ENCODE measurements at regions not wholly inside any gene's neighbourhood (a gene's known extent, or its start where the extent isn't known, plus 50 kb on each side); places are given as distances from the start of the nearest gene placed in this dataset.

DNA sequence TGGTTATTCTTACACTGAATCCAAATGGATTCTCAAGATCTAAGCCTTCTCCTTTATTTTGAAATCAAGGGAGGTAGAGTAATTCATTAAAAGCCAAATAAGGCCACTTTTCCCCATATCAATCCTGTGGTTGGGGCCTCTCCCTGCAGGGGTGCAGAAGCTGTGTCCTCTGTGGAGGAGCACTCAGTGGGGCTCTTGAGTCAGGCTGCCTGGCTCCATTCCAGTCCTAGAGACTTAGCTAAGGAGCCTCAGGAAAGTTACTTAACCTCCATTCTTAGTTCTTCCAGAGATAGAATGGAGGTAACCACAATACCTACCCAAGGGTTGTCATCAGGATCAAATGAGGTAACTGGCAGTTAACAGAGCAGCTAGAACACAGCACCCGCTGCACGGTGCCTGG lies 564.3 kb downstream of the CMPK2 start:
- DNase-seq = no peak

DNA sequence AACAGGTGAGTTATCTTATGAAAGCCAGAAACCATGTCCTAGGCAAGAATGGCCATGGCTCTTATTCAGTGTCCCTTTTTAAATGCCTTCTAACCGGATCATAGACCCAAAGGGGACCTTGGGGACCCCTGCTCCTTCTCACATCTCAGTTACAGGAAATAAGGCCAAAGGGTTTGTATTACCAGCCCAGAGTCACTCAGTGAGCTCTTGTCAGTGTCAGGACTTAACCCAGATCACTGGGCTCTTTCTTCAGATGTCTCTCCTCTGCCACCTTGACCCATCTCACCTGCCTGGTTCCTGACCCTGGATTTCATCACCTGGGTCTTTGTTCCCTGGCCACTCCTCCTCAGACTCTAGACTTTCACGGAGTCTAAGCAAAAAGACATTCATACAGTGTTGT lies 556.7 kb downstream of the CMPK2 start:
- DNase-seq = no peak

DNA sequence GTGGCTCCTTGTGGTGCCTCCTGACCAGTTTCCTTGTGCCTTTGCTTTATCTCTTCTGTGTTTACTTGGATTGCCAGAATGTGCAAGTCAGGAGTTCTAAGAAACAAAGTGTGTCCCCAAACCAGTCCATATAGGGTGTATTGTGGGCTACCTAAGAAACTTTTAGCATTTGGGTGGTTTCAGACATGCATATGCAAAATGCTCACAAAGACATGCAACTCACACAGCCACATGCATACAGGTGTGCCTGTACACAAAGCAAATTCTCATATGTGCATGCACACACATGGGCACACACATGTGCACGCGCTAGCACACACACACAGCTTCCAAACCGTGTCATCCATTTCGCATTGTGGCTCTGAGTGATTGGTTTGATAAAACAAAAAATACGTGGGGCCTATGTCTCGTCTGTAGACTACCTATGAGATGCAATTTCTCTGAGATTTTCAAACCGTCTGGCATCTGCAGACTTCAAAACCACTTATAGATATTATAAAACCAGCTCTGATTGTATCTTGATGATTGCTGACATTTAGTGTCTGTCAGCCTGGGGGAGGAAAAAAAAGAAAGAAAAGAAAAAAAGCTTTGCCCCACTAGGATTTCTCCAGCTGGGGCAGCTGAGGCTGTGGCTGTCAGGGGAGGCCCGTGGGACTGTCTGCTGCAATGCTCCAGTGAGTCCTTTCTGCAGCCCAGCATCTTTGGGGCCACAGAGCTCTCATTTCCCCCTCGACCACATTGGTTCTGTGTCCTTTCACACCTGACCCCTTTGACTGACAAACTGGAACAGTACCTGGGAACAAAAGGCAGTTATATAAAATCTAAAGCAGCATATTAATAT lies 556.1 kb downstream of the CMPK2 start:
- no peak for DNase-seq

DNA sequence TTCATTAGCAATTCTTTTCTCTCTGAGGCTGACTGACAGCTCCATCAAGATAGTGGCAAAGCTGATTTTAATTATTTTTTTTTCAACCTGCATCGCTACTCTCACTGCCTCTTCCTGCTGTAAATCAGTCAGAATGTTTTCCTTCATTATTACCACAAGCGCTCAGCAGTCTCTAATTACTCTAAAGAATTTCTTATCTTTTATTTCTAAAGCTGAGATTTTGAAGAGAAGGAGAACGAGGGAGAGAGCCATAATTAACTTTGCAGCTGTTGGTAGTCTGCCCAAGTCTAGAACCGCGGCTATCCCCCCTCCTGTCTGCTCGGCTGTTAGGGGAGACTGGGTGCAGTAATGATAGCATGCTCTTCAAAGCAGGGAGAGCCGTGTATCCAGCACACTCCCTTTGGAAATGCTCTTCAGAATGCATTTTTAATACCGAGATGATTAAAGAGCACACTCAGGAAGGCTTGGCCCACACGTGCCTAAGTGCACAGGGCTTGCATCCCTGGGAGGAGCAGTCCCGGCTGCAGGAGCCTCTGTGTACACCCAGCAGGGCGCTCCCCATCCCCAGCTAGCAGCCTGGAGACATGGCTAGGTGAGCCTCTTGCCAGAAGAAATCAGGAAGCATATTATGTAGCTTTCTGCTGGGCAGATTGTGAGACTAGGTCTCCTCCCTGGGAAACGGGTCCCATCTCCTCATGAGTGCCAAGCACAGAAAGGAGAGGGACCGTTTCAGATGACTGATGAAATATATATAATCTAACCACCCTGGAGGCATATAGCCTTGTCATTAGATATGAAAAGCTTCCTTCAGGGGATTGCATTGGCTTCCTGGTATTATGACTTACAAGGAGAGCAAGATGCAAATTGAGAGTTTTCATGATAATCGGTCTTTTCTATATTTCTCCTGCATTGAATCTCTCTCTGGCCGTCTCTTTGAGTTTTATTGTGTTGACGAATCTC lies 555.2 kb downstream of the CMPK2 start:
- no peak for DNase-seq

DNA sequence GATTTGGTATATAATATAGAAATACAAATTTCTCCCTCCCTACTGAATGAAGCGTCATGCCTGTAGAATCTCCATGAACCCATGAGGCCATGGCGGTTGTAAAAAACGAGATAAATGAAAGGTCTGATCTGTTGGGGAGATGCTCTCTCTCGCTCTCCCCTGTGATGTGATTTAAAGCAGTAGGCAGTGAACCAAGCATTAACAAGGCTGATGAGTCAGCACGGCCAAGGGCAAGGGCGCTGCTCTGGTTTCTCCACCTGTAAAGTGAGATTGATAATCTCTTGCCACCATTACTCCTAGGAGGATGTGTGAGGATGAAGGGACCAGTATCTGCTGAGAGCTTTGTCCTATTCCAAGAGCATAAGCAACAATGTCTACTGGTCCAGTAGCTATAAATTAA lies 553.3 kb downstream of the CMPK2 start:
- DNase-seq = no peak

DNA sequence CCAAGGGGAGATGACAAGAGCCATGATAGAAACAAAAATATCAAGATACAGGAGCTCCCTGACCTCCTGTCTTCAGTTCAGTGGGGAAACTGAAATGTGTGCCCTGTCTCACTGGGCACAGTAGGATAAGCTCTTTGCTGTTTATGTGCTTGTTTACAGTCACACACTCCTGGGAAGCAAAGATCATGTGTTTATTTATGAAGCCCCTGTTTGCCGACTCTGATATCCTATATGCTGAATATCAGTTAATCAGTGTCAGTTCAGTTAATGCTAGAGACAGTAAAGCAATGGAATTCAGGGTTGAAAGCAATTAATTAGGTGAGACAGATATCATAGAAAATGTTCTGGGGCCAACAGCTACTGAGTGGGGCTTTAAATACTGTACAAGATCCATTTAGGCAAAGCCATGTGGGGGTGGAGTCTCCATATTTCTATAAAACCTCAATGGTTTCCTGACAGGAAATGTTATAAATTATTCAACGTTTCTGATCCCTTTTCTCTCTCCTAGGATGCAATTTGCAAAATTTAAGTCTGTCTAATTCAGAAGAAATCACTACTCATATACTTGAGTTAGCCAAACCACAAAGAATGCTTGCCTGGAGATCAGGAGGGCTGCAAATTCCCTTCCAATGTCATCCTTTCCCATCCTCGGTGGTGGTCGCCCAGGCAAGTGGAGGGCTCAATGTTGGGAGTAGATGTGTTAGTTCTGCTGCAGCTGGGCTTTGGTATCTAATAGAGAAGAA lies 551.3 kb downstream of the CMPK2 start:
- DNase-seq = no peak

DNA sequence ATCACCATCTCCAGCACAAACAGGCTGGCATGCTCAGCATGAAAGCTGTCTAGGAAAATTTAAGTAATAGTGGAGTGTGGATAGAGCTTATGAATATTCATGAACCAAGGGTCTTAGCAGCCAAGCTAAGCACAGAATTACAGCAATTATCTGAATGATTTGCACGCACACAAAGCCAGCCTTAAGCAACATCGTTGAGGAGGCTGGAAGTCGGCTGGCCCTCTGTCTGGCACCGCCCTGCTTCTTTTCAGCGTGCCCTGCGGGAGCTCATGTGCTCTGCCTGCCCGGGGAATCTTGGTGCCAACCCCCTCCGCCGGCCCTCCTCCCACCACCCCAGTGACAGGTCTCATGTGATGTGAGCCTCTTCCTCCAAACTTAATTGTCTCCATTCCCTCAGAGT lies 540.1 kb downstream of the CMPK2 start:
- DNase-seq = no peak

DNA sequence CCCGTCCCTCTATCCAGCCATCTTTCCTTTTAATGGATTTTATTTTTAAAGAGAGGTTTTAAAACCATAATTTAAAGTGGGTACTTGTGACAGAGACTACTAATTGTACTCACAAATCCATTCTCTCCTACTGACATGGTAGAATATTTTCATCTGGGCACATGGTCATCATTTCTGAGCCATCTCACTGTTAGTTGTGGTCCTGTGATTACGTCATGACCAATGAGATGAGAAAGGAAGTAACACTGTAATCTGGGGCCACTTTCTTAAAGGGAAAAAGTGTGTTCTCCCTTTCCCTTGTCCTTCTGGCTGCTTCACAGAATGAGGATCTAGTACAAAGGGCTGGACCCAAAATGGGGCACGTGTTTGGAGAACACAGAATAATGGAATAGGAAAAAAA lies 538.7 kb downstream of the CMPK2 start:
- no peak for DNase-seq

DNA sequence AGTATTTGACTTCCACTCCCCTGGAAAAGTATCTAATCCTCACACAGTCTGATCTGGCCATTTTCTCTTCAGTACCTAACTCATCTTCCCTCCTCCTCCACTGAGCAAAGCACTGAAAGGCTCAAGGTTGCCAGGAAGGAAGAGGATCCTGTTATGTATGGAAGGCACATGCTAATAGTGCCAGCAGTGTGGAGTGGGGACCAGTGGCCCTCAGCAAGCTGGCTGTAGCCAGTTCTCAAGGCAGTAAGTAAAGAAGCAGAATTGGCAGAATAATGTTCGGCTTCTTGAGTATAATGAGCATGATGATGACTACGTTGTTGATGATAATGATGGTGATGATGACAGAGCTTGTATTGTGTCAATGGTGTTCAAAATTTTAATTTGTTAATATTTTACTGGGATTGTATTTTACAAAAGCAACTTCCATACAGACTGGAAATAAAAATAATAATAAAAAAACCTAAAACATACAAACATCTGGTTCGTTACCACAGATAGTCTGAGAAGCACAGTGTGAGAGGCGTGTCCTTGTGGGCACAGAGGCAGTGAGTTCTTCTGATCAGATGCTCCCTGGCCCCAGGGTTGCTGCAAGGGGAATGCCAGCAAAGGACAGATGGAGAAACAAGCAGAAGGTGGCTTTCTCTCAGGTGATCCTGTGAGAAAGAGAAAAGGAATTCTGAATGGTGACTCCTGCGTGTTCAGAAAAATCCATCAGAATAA lies 528.8 kb downstream of the CMPK2 start:
- no peak for DNase-seq

DNA sequence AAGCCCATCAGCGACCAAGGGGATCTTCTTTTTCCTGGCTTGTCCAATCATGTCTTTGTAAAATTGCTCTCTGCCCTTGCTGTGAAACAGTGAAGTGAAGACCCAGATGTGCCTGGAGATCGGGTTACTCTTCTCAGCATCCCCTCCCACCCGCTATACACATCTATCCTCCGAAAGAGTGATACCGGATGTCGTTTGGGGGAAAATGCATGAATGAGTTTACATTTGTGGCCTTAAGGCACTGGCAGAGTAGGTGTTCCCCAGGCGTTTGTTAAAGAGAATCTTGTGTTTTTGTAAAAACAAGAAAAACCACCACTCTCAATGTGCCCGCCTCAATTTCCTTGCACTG lies 528.3 kb downstream of the CMPK2 start:
- DNase-seq = no peak

DNA sequence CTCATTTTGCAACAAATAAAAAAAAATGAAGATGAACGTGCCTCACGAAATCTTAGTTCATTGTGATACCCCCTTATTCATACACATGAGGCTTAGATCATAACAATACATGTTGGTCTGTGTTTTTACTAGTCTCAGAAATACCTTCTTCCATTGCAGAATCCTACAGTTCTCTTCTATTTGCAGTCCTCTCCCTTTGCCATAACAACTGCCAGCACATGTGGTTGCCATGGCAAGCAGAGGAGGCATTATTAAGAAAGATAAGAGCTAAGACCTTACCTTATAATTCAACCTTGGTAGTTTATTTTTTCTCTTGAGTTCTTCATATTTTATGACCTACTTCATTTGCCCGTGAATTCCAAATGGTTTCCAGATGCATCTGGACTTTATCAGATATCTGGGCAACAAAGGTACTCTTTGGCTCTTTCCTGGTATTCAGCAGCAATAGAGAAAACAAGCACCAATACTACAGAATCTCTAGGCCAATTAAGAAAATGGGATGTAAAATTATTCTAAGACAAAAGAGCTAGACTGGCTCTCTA lies 524.0 kb downstream of the CMPK2 start:
- DNase-seq = no peak

DNA sequence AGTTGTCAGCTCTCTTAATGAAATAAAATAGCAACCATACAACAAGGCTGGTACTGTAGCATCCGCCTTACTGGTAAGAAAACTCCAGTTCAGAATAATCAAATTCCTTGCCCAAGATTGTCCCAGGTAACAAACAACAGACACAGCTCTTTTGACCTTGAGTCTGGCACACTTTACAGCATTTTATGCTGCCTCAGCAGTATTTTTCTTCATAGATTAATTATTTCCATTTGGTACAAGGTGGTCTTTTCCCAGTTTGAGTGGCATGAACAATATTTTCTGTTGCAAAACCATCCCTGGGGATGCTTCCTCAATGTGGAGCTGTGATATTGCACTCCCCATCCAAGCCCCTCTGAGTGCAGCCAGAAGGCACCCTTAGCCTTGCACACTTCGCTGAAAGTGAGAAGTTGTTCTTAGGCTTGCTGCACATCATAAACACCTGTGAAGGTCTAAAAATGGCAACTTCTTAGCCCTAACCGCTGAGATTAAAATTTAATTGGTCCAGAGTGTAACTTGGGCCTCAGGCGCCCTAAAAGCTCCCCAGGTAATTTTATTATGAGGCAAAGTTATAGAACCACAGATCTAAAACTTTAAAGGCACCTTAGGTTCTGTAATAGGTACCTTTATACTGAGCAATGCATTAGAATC lies 523.3 kb downstream of the CMPK2 start:
- no peak for DNase-seq

DNA sequence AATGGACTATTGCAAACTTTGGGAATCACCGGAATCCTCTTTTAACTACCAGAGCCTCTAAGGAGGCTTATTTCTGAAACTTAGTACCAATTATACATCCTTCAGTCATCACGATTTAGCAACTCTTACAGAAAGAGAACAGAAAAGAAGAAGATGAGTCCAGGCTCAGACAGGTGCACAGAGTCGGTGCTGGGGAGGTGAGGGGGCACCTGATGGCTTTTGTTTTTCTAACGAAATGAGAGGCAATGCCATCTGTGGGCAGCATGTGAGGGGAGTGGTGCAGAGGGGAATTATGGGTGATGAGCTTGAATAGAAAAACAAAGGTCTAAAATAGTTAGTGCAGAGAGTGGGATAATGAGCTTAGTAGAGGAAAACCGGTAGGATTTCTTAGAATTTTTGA lies 522.6 kb downstream of the CMPK2 start:
- DNase-seq = no peak

DNA sequence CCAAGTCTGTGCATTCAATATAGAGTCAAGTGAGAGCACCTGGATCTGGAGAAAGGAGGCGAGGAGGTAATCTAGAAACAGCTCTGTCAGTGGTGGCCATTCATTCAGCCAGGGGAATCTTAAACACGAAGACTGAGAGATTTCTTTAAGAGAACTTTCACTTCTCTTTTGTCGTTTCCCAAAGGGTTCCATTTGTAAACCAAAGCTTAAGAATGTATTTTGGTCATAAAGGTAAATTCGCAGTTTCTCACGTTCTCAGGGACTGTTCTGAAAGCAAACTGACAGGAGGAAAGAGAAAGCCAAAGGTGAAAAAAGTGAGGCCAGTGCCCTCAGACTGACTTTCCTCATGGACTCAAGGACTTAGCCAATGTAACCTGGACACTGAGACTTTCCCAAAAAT lies 513.5 kb downstream of the CMPK2 start:
- DNase-seq = no peak

DNA sequence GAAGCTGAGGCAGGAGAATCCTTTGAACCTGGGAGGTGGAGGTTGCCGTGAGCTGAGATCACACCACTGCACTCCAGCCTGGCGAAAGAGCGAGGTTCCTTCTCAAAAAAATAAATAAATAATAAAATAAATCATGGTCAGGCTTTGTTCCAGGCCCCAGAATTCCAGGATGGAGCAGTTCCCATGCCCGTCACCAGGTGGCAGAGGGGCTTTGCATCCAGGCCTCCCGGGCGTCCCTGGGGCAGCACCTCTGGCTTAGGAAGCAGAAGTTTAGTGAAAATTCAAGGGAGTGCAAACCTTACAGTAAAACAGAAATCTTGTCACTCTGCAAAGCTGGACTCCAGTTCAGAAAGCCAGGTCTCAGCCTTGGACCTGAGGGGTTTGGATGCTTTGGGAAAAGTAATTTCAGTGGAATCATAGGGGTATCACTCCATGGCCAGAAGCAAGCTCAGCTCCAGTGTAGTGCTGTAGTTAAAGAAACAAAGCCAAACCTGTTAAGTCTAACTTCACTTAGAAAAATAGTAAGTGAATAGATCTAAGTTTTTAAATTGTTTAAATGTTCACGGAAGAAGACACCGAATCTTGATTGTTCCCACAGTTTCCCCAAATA lies 512.7 kb downstream of the CMPK2 start:
- no peak for DNase-seq

DNA sequence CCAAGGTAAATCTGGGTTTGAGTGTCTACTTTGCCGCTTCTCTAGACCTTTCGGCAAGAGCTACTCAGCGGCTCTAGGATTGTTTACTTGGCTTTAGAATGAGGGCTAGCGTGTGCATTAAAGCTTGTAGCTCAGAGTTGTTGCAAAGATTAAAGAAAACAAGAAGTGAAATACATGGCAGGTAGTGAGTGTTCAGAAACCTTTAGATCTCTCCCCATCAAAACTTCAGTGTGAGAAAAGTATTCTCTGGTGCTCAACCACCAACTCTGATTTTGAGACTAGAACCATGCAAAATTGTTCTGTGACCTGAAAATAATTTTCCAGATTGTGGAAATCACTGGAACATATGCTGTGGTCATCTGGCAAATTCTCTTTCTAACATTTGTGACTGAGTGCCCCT lies 512.0 kb downstream of the CMPK2 start:
- DNase-seq = no peak

DNA sequence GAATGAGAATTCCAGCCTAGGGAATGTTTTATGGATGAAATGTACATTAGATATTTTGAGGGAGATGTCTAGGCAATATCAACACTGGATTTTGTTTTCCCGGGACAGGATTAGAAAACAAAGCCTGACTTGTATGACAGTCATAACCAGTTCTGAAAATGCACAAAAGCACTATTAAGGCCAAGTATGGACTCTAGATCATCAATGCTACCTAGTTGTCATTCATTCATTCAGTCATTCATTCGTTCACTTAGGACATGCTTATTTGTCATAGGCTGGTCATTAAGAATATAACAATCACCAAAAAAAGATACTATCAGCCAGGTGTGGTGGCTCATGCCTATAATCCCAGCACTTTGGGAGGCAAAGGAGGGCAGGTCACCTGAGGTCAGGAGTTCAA lies 511.2 kb downstream of the CMPK2 start:
- DNase-seq = no peak

DNA sequence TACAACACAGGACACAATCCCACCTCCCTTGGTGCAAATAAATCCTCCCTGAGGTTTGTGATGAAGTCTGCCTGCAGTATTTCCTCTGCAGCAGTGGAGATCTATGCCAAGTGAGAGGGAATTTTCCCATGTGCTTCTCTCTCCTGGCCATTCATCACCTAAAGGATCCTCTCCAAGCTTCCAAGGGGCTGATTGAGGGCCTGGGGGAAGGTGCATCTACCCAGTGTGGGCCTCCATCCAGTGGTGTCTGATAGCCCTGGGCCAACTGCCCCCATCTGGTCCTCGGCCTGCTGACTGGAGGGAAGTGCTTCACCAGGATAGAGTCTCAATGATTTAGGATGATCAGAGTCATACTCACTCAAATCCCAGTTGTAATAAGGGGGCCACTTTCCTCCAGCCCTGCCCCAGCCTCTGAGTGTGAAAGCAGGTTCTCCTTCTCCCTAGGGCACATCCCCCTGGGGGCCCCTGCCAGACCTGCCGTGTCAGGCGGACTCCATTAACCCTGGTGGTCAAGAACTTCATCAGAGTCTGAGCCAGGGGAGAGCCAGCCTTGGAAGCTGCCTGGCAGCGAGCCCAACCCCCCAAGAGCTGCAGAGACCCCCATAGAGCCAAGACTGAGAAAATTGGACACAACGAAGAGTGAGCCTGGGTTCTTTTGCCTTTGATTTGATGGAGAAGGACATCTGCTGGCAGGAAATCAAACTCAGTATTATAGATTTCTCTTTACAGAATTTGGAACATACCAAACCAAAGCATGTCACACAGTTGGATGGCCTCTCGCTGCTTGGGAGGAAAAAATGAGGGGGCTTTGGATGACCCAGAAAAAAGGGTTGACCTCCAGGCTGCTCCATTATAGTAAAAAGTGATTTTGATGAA lies 509.6 kb downstream of the CMPK2 start:
- DNase-seq = no peak

DNA sequence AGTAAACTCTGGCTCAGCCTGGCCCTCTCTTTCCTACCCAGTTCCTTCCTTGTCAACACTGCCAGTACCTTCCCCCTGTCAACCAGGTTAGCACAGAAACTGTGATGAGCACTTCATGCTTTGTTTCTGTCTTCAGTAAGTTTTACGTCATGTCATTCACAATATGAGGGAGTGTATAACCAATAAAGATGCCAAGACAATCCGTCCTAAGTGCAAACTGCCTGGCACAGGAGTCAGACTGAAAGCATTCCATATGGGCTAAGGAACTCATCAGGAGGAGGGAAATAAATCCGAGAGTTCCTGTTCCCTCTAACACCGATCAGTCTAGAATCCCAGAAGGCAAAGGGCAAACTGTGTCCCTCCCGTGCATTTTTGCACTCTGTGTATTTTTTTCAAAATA lies 507.2 kb downstream of the CMPK2 start:
- DNase-seq = no peak

DNA sequence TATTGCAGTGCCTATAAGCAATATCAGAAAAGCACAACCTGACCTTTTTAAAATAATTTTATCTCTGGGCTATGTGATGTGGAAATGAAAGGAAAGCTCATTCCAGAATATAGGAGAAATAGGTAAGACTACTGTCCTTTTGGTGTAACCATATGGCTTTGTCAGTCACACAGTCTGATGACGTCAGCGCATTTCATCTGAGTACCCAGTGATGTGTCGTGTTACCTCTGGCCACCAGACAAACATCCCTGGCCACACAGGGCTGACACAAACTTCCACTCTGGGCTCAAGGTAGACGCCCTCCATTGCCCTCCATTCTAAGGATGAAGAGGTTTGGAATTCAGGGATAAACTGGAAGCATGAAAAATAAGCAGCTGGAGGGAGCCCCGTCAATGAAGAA lies 506.7 kb downstream of the CMPK2 start:
- DNase-seq = no peak

DNA sequence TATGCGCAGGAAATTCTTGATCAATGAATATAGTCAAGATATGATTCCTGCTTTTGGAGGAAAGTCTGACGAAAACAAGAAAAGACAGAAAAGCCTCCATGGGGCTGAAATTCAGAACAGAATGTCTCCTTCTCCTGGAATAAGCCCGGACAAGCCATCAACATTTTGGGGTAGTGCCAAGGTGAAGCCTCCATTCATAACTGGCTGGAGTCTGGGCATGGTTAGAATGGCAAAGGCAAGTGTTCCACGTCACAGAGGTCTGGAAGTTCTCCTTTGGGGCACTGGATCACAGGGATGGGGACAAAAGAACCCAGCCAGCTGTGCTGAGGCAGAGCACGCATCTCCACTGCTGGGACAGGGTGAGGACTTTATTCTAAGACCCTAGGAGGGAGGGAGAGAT lies 505.7 kb downstream of the CMPK2 start:
- no peak for DNase-seq

Measured in activated CD4-positive, alpha-beta T cell treated with anti-CD3 and anti-CD28 coated beads, Interleukin-2, amount 50 U/mL, for 16 hours (primary cell).